ENCODE measurements at regions not wholly inside any gene's neighbourhood (a gene's known extent, or its start where the extent isn't known, plus 50 kb on each side); places are given as distances from the start of the nearest gene placed in this dataset.

DNA sequence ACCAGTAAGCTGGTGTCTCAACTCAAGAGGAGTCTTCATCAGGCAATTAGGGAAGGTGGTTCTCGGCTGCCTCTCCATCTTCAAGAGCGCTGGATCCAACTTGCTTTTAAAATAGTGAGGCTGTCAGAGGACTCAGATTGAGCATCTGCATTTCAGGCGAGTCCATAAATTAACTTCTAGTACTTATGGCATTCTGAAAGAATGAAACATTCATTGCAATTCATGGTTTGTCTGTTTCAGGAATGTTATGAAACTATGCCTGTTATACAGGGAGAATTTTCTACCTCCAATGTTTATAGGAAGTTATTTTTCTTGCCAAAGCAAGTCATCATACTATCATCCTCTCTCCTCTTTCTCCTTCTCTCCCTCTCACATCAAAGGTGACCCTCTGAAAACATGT lies 883.2 kb downstream of the SLC4A3 start:
- H4K5ac ChIP-seq (ENCODE audit: low read length), result no peak overlapping the region
- no peak overlapping the region for H3K23ac ChIP-seq (ENCODE audit: low read length)
- H2AK5ac ChIP-seq (ENCODE audit: low read length), result no peak overlapping the region
- H3K4me2 ChIP-seq (ENCODE audit: low read length), result no peak overlapping the region
- H2BK15ac ChIP-seq (replicated peaks; ENCODE audit: low read depth), result no peak overlapping the region
- no peak overlapping the region for H3K9ac ChIP-seq (ENCODE audit: low read length)
- H3K36me3 ChIP-seq (ENCODE audit: control insufficient read depth, insufficient read depth, low read length), result no peaks in the 10 kb centered on the region
- H2BK120ac ChIP-seq (ENCODE audit: low read depth, low read length), result no peak overlapping the region
- H3K79me2 ChIP-seq (ENCODE audit: control insufficient read depth, insufficient read depth, low read length), result no peaks in the 10 kb centered on the region
- H3K56ac ChIP-seq (ENCODE audit: low read length), result no peak overlapping the region
- no peaks in the 10 kb centered on the region for H3K4me1 ChIP-seq (ENCODE audit: control insufficient read depth, low read depth, low read length)
- H3K18ac ChIP-seq (ENCODE audit: low read length), result no peak overlapping the region
- H3K27ac ChIP-seq (ENCODE audit: low read depth, low read length), result no peak overlapping the region
- no peaks in the 10 kb centered on the region for H3K27me3 ChIP-seq (ENCODE audit: insufficient read depth, low read length, poor library complexity)
- H3K4me3 ChIP-seq (ENCODE audit: low read length), result no peak overlapping the region
- no peak for DNase-seq
- no CpG with 5 or more reads among the region's 3 CpGs for WGBS (ENCODE audit: extremely low coverage, insufficient coverage, low lambda C conversion rate)
- no peak overlapping the region for H2BK5ac ChIP-seq (ENCODE audit: low read length)
- no peak overlapping the region for H4K8ac ChIP-seq (ENCODE audit: low read depth, low read length)
- H3K4ac ChIP-seq (ENCODE audit: low read depth, low read length), result no peak overlapping the region
- H3K79me1 ChIP-seq (ENCODE audit: low read length), result no peaks in the 10 kb centered on the region

DNA sequence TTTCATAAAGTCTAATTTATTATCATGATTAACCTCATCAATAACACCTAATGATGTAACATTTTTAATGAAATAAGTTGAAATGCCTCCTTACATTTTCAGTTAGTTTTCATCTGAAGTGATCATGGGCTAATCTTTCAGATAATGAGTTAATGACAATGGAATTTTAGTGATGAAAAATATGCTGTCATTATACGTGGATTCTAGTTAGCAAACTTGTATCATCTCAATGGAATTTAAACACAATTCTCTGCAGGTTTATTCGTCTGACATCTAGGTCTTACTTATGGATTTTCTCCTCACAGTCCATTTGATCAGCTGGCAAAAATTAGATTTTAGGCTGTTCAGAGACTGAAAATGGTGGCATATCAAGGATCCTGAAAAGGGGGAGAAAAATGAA lies 885.0 kb downstream of the SLC4A3 start:
- Histone ChIP-seq H3K56ac (ENCODE audit: low read length) (no peak overlapping the region), H2BK120ac (ENCODE audit: low read depth, low read length) (no peak overlapping the region), H3K4me3 (ENCODE audit: low read length) (no peak overlapping the region), H3K23ac (ENCODE audit: low read length) (no peak overlapping the region), H2AK5ac (ENCODE audit: low read length) (no peak overlapping the region), H4K5ac (ENCODE audit: low read length) (no peak overlapping the region), H3K4ac (ENCODE audit: low read depth, low read length) (no peak overlapping the region), H3K36me3 (ENCODE audit: control insufficient read depth, insufficient read depth, low read length) (no peaks in the 10 kb centered on the region), H2BK15ac (replicated peaks; ENCODE audit: low read depth) (no peak overlapping the region), H3K18ac (ENCODE audit: low read length) (no peak overlapping the region), H2BK5ac (ENCODE audit: low read length) (no peak overlapping the region), H3K4me2 (ENCODE audit: low read length) (no peak overlapping the region), H3K4me1 (ENCODE audit: control insufficient read depth, low read depth, low read length) (no peaks in the 10 kb centered on the region), H3K79me2 (ENCODE audit: control insufficient read depth, insufficient read depth, low read length) (no peaks in the 10 kb centered on the region), H3K27me3 (ENCODE audit: insufficient read depth, low read length, poor library complexity) (no peaks in the 10 kb centered on the region), H4K8ac (ENCODE audit: low read depth, low read length) (no peak overlapping the region), H3K9ac (ENCODE audit: low read length) (no peak overlapping the region), H3K79me1 (ENCODE audit: low read length) (no peaks in the 10 kb centered on the region), H3K27ac (ENCODE audit: low read depth, low read length) (no peak overlapping the region)
- WGBS (ENCODE audit: extremely low coverage, insufficient coverage, low lambda C conversion rate), result no CpG with 5 or more reads among the region's 2 CpGs
- DNase-seq, result peak; percentile 6

DNA sequence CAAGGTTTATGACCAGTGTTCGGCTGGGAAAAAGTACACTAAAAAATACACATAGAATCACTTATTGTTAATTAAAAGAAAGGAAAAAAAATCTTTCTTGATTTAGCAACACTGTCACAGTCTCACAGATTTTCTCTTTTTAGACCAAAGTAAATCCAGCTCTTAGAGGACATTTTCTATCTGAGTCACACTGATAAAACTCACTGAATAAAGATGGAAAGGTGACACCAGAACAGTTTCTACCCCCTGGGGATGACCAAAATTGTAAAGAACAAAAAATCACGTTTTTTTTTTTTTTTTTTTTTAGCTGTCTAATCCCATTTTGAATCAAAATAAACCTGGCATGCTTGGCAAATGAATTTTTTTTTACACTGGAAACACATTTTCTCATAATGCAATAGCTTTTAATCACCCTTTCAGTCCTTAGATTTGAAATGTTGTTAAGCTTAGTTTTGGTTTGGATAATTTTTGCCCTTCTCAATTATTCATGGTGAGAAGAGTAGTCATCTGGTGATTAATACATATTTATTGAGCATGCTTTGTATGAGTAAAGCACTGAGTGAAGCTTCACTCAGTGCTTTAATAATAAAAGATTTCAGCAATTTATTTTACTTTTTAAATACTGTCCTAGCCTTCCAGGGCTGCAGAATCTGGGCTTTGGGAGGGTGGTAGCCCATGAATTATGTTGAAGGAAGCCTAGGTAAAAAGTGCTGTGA lies 886.3 kb downstream of the SLC4A3 start:
- H3K23ac ChIP-seq (ENCODE audit: low read length), result no peak overlapping the region
- H3K79me1 ChIP-seq (ENCODE audit: low read length), result no peaks in the 10 kb centered on the region
- no peak overlapping the region for H3K27ac ChIP-seq (ENCODE audit: low read depth, low read length)
- no peaks in the 10 kb centered on the region for H3K36me3 ChIP-seq (ENCODE audit: control insufficient read depth, insufficient read depth, low read length)
- H3K4me3 ChIP-seq (ENCODE audit: low read length), result no peak overlapping the region
- H3K9ac ChIP-seq (ENCODE audit: low read length), result no peak overlapping the region
- no peak overlapping the region for H2BK120ac ChIP-seq (ENCODE audit: low read depth, low read length)
- H3K79me2 ChIP-seq (ENCODE audit: control insufficient read depth, insufficient read depth, low read length), result no peaks in the 10 kb centered on the region
- H2BK5ac ChIP-seq (ENCODE audit: low read length), result no peak overlapping the region
- no peaks in the 10 kb centered on the region for H3K4me1 ChIP-seq (ENCODE audit: control insufficient read depth, low read depth, low read length)
- H4K5ac ChIP-seq (ENCODE audit: low read length), result no peak overlapping the region
- no peak overlapping the region for H3K4ac ChIP-seq (ENCODE audit: low read depth, low read length)
- no peak overlapping the region for H3K18ac ChIP-seq (ENCODE audit: low read length)
- H4K8ac ChIP-seq (ENCODE audit: low read depth, low read length), result no peak overlapping the region
- no peaks in the 10 kb centered on the region for H3K27me3 ChIP-seq (ENCODE audit: insufficient read depth, low read length, poor library complexity)
- H3K56ac ChIP-seq (ENCODE audit: low read length), result no peak overlapping the region
- no CpG with 5 or more reads among the region's 2 CpGs for WGBS (ENCODE audit: extremely low coverage, insufficient coverage, low lambda C conversion rate)
- no peak overlapping the region for H2BK15ac ChIP-seq (replicated peaks; ENCODE audit: low read depth)
- H2AK5ac ChIP-seq (ENCODE audit: low read length), result no peak overlapping the region
- no peak overlapping the region for H3K4me2 ChIP-seq (ENCODE audit: low read length)
- no peak for DNase-seq

DNA sequence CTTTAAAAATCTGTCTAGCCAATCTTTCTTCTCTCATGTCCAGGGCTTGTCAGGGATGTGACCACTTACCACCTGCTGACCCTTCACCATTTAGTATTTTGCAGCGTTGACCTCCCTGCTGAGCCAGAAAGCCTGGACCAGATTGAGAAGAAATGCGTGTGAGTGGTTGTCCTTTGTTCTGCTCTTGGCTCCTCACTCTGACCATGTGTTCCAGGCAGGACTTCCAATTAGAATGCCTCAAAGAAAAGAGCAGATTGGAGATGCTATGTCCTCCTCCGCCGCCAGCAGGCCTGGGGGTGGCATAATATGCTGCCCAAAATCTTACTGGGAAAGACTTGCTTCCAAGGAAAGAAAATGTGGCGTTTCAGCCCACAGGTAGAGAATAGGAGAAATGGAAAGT lies 894.1 kb downstream of the SLC4A3 start:
- WGBS (ENCODE audit: extremely low coverage, insufficient coverage, low lambda C conversion rate), result no CpG with 5 or more reads among the region's 5 CpGs
- no peak overlapping the region for H2BK120ac ChIP-seq (ENCODE audit: low read depth, low read length)

DNA sequence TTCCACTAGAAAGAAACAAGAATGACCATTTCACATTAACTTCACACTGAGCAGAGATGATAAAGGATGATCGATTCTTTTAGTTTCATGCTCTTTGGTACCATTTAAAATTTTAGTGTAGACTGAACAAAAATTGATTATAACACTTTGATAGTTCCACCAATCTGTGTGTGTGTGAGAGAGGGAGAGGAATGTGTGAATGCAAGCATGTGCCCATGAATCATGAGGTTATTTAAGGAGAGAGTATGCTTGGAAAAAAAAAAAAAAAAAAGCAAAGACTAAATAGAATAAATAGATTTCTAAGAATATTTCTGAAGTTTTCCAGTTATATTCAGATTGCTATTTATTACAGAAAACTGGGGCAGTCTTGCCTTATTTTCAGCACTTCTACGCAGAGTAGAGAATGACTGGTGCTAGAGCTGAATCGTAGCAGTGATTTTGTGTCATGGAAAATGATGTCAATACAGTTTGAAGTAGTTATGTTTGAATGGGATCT lies 900.8 kb downstream of the SLC4A3 start:
- no peaks in the 10 kb centered on the region for H3K4me1 ChIP-seq (ENCODE audit: control insufficient read depth, low read depth, low read length)
- no peak overlapping the region for H3K23ac ChIP-seq (ENCODE audit: low read length)
- no peak overlapping the region for H2BK5ac ChIP-seq (ENCODE audit: low read length)
- no peak overlapping the region for H3K9ac ChIP-seq (ENCODE audit: low read length)
- no peak overlapping the region for H3K56ac ChIP-seq (ENCODE audit: low read length)
- no peak for DNase-seq
- H3K79me1 ChIP-seq (ENCODE audit: low read length), result no peaks in the 10 kb centered on the region
- H3K4me2 ChIP-seq (ENCODE audit: low read length), result no peak overlapping the region
- H3K27me3 ChIP-seq (ENCODE audit: insufficient read depth, low read length, poor library complexity), result no peaks in the 10 kb centered on the region
- no peak overlapping the region for H4K8ac ChIP-seq (ENCODE audit: low read depth, low read length)
- no peak overlapping the region for H2BK120ac ChIP-seq (ENCODE audit: low read depth, low read length)
- H3K4ac ChIP-seq (ENCODE audit: low read depth, low read length), result no peak overlapping the region
- no peaks in the 10 kb centered on the region for H3K79me2 ChIP-seq (ENCODE audit: control insufficient read depth, insufficient read depth, low read length)
- no CpG with 5 or more reads among the region's 3 CpGs for WGBS (ENCODE audit: extremely low coverage, insufficient coverage, low lambda C conversion rate)
- no peak overlapping the region for H2AK5ac ChIP-seq (ENCODE audit: low read length)
- H3K27ac ChIP-seq (ENCODE audit: low read depth, low read length), result no peak overlapping the region
- no peaks in the 10 kb centered on the region for H3K36me3 ChIP-seq (ENCODE audit: control insufficient read depth, insufficient read depth, low read length)
- H3K18ac ChIP-seq (ENCODE audit: low read length), result no peak overlapping the region
- H3K4me3 ChIP-seq (ENCODE audit: low read length), result no peak overlapping the region
- no peak overlapping the region for H2BK15ac ChIP-seq (replicated peaks; ENCODE audit: low read depth)
- H4K5ac ChIP-seq (ENCODE audit: low read length), result no peak overlapping the region

More for the DNA sequence above, 894.1 kb downstream of the SLC4A3 start:
- peak; percentile 4 for DNase-seq
- Histone ChIP-seq H3K4me2 (ENCODE audit: low read length) (no peak overlapping the region), H3K56ac (ENCODE audit: low read length) (no peak overlapping the region), H2AK5ac (ENCODE audit: low read length) (no peak overlapping the region), H4K5ac (ENCODE audit: low read length) (no peak overlapping the region), H2BK15ac (replicated peaks; ENCODE audit: low read depth) (no peak overlapping the region), H3K79me2 (ENCODE audit: control insufficient read depth, insufficient read depth, low read length) (no peaks in the 10 kb centered on the region), H4K8ac (ENCODE audit: low read depth, low read length) (no peak overlapping the region), H3K18ac (ENCODE audit: low read length) (no peak overlapping the region), H3K4ac (ENCODE audit: low read depth, low read length) (no peak overlapping the region), H2BK5ac (ENCODE audit: low read length) (no peak overlapping the region), H3K36me3 (ENCODE audit: control insufficient read depth, insufficient read depth, low read length) (no peaks in the 10 kb centered on the region), H3K79me1 (ENCODE audit: low read length) (no peaks in the 10 kb centered on the region), H3K9ac (ENCODE audit: low read length) (no peak overlapping the region), H3K4me1 (ENCODE audit: control insufficient read depth, low read depth, low read length) (no peaks in the 10 kb centered on the region), H3K23ac (ENCODE audit: low read length) (no peak overlapping the region), H3K27me3 (ENCODE audit: insufficient read depth, low read length, poor library complexity) (no peaks in the 10 kb centered on the region), H3K27ac (ENCODE audit: low read depth, low read length) (no peak overlapping the region), H3K4me3 (ENCODE audit: low read length) (no peak overlapping the region)

DNA sequence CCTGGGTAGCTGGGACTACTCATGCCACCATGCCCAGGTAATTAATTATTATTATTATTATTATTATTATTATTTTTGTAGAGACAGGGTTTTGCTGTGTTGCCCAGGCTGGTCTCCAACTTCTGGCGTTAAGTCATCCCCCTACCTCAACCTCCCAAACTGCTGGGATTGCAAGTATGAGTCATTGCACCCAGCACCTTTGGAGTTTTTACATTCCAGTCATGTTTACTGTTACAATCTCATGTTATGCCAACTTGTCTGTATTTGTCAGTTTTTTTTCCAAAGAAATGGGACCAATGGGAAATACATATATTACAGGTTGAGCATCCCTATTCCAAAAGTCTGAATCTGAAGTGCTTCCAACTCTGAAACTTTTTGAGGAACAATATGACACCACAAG lies 903.8 kb downstream of the SLC4A3 start:
- H3K4ac ChIP-seq (ENCODE audit: low read depth, low read length), result no peak overlapping the region
- no peak overlapping the region for H2BK15ac ChIP-seq (replicated peaks; ENCODE audit: low read depth)
- H3K23ac ChIP-seq (ENCODE audit: low read length), result no peak overlapping the region
- H3K79me1 ChIP-seq (ENCODE audit: low read length), result no peaks in the 10 kb centered on the region
- H3K9ac ChIP-seq (ENCODE audit: low read length), result no peak overlapping the region
- H3K27me3 ChIP-seq (ENCODE audit: insufficient read depth, low read length, poor library complexity), result no peaks in the 10 kb centered on the region
- H4K5ac ChIP-seq (ENCODE audit: low read length), result no peak overlapping the region
- no peak overlapping the region for H3K27ac ChIP-seq (ENCODE audit: low read depth, low read length)
- no peak overlapping the region for H2BK5ac ChIP-seq (ENCODE audit: low read length)
- no peak overlapping the region for H3K18ac ChIP-seq (ENCODE audit: low read length)
- no peak overlapping the region for H3K4me2 ChIP-seq (ENCODE audit: low read length)
- H3K36me3 ChIP-seq (ENCODE audit: control insufficient read depth, insufficient read depth, low read length), result no peaks in the 10 kb centered on the region
- H4K8ac ChIP-seq (ENCODE audit: low read depth, low read length), result no peak overlapping the region
- H3K4me1 ChIP-seq (ENCODE audit: control insufficient read depth, low read depth, low read length), result no peaks in the 10 kb centered on the region
- H2BK120ac ChIP-seq (ENCODE audit: low read depth, low read length), result no peak overlapping the region
- no peak overlapping the region for H3K56ac ChIP-seq (ENCODE audit: low read length)
- no peaks in the 10 kb centered on the region for H3K79me2 ChIP-seq (ENCODE audit: control insufficient read depth, insufficient read depth, low read length)
- no CpG with 5 or more reads among the region's 1 CpG for WGBS (ENCODE audit: extremely low coverage, insufficient coverage, low lambda C conversion rate)
- H2AK5ac ChIP-seq (ENCODE audit: low read length), result no peak overlapping the region
- DNase-seq, result no peak
- no peak overlapping the region for H3K4me3 ChIP-seq (ENCODE audit: low read length)

Measured in mesendoderm (in vitro differentiated cells).